Glutamatergic neuron (in vitro differentiated cells): ENCODE measurements at regions not wholly inside any gene's neighbourhood (a gene's known extent, or its start where the extent isn't known, plus 50 kb on each side); places are given as distances from the start of the nearest gene placed in this dataset.

ENCODE experiments used
- DNase-seq: peaks from one replicate; pipeline ENCODE4 v3.0.0; 2022
- H3K27ac Mint-ChIP-seq: one replicate; pipeline ENCODE4 v1.8.0; 2020; ENCODE audit warnings: mild to moderate bottlenecking, mixed read lengths, inconsistent platforms; ENCODE audit not compliant: unreplicated experiment
- H3K27me3 Mint-ChIP-seq: one replicate; pipeline ENCODE4 v1.8.0; 2020; ENCODE audit warnings: mild to moderate bottlenecking, moderate library complexity, mixed read lengths, inconsistent platforms; ENCODE audit not compliant: unreplicated experiment
- H3K36me3 Mint-ChIP-seq: one replicate; pipeline ENCODE4 v1.8.0; 2020; ENCODE audit warnings: mild to moderate bottlenecking, mixed read lengths, inconsistent platforms; ENCODE audit not compliant: unreplicated experiment
- H3K4me1 Mint-ChIP-seq: one replicate; pipeline ENCODE4 v1.8.0; 2020; ENCODE audit warnings: mild to moderate bottlenecking, low read depth, mixed read lengths, inconsistent platforms; ENCODE audit not compliant: unreplicated experiment
- H3K4me3 Mint-ChIP-seq: one replicate; pipeline ENCODE4 v1.8.0; 2020; ENCODE audit warnings: mild to moderate bottlenecking, mixed read lengths, inconsistent platforms; ENCODE audit not compliant: unreplicated experiment
- H3K9me3 Mint-ChIP-seq: one replicate; pipeline ENCODE4 v1.8.0; 2020; ENCODE audit warnings: mild to moderate bottlenecking, moderate library complexity, mixed read lengths, inconsistent platforms; ENCODE audit not compliant: unreplicated experiment
- CTCF ChIP-seq: fragments of 200-600 bp; sonication (generic); IDR thresholded peaks from one replicate; pipeline ENCODE4 v1.5.0; 2021; ENCODE audit not compliant: partially characterized antibody, unreplicated experiment

- H3K4me3 Mint-ChIP-seq, result no peak overlapping the region
- peaks cover 6% of the 10 kb centered on the region for H3K9me3 Mint-ChIP-seq
- no peak for DNase-seq
- H3K36me3 Mint-ChIP-seq, result peaks cover 10% of the 10 kb centered on the region
- H3K27ac Mint-ChIP-seq, result no peak overlapping the region
- no peak for TF ChIP-seq CTCF
- peaks cover 3% of the 10 kb centered on the region for H3K27me3 Mint-ChIP-seq
- peaks cover 1% of the 10 kb centered on the region for H3K4me1 Mint-ChIP-seq
Observed at GRCh38 chr5:135249658-135250057, 149.4 kb downstream of the MACROH2A1 start.

- peaks cover 4% of the 10 kb centered on the region for H3K4me1 Mint-ChIP-seq
Observed at GRCh38 chr5:135248801-135249231, 150.2 kb downstream of the MACROH2A1 start.

DNA sequence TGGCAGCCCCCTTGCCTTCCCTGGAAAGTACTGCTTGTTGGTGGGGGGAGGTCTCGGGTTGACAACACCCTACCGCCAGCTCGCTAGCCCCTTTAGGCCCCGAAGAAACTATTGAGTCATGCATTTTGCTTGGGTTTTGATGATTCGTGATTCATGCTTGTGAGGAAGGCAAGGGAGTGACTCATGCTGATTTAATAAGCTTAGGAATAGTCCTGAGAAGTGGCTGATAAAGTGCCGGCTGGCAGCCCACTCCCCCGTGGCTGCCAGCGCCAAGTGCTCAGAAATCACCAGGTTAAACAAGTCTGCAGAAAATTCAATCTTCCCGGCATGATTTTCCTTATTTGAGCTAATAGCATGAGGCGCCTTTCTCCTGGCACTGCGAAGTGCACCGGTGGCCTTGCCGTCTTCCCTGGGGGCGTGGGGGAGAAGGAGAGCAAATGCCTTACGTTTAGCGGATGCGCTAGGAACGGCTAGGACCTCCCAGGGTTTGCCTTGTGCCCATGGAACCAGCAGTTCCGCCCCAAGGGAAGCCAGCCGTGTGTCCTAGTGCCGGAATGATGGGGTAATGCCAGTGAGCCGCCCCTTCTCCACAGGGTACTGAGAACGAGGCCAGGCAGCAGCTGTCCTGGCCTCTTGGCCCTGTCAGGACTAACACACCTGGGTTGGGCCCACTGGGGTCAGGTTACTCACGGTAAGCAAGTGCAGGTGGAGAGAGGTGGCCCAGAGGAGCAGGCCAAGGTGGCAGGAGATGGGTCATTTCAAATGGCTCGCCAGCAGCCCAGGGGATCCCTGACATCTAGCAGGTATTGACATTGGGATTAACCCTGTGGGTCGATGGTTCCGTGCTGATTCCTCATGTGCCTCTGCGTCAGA lies 151.9 kb downstream of the MACROH2A1 start:
- Mint-ChIP-seq H3K27ac (no peak overlapping the region), H3K4me3 (no peak overlapping the region), H3K9me3 (peaks cover 3% of the 10 kb centered on the region), H3K36me3 (peaks cover 3% of the 10 kb centered on the region), H3K27me3 (peaks cover 1% of the 10 kb centered on the region), H3K4me1 (peaks cover 4% of the 10 kb centered on the region)
- no peak for DNase-seq
- TF ChIP-seq CTCF, result no peak

More at GRCh38 chr5:135248801-135249231, 150.2 kb downstream of the MACROH2A1 start:
- Mint-ChIP-seq H3K4me3 (no peak overlapping the region), H3K9me3 (peaks cover 6% of the 10 kb centered on the region), H3K27ac (no peak overlapping the region), H3K36me3 (peaks cover 10% of the 10 kb centered on the region), H3K27me3 (peaks cover 1% of the 10 kb centered on the region)
- TF ChIP-seq CTCF, result no peak
- DNase-seq, result no peak

GRCh38 chr5:135246605-135246922 lies 152.5 kb downstream of the MACROH2A1 start:
- no peaks in the 10 kb centered on the region for H3K9me3 Mint-ChIP-seq
- H3K4me3 Mint-ChIP-seq, result no peak overlapping the region
- no peak overlapping the region for H3K27ac Mint-ChIP-seq
- no peak for TF ChIP-seq CTCF
- no peak for DNase-seq
- H3K27me3 Mint-ChIP-seq, result peaks cover 1% of the 10 kb centered on the region
- H3K4me1 Mint-ChIP-seq, result peaks cover 4% of the 10 kb centered on the region
- no peaks in the 10 kb centered on the region for H3K36me3 Mint-ChIP-seq
